Loucy (cell line): ENCODE measurements at regions not wholly inside any gene's neighbourhood (a gene's known extent, or its start where the extent isn't known, plus 50 kb on each side); places are given as distances from the start of the nearest gene placed in this dataset.
A peak's percentile ranks its signal among the peaks of the same experiment; 100 is the strongest.

Experiments used
- H2AFZ ChIP-seq: fragments of 200-600 bp; sonication (generic); 2 replicates; pipeline ENCODE4 v1.6.0; 2016; ENCODE audit warnings: antibody characterized with exemption, mild to moderate bottlenecking, low read length, moderate library complexity
- H3F3A ChIP-seq: fragments of 200-600 bp; 2 replicates; pipeline ENCODE4 v1.6.0; 2016; ENCODE audit warnings: antibody characterized with exemption, low read depth, mild to moderate bottlenecking
- H3K27me3 ChIP-seq: fragments of 200-600 bp; sonication (generic); 2 replicates; pipeline ENCODE4 v1.6.1; 2014; ENCODE audit warnings: low read length, mild to moderate bottlenecking; ENCODE audit not compliant: insufficient read depth, poor library complexity, severe bottlenecking
- H3K36me3 ChIP-seq: fragments of 200-600 bp; sonication (generic); 2 replicates; pipeline ENCODE4 v1.6.1; 2016; ENCODE audit warnings: low read length; ENCODE audit not compliant: insufficient read depth
- H3K4me1 ChIP-seq: fragments of 200-600 bp; sonication (generic); 2 replicates; pipeline ENCODE4 v1.5.1; 2014; ENCODE audit warnings: low read length, mild to moderate bottlenecking; ENCODE audit not compliant: insufficient read depth, poor library complexity, severe bottlenecking
- H3K4me2 ChIP-seq: fragments of 200-600 bp; sonication (generic); 2 replicates; pipeline ENCODE4 v1.6.0; 2014; ENCODE audit warnings: antibody characterized with exemption, low read length, low read depth, mild to moderate bottlenecking; ENCODE audit not compliant: poor library complexity, severe bottlenecking
- H3K4me3 ChIP-seq: fragments of 200-600 bp; sonication (generic); 2 replicates; pipeline ENCODE4 v1.5.1; 2014; ENCODE audit warnings: low read length, mild to moderate bottlenecking, mixed read lengths; ENCODE audit not compliant: poor library complexity, severe bottlenecking
- H3K79me2 ChIP-seq: fragments of 200-600 bp; sonication (generic); 2 replicates; pipeline ENCODE4 v1.6.1; 2014; ENCODE audit warnings: low read length; ENCODE audit not compliant: insufficient read depth
- H3K9ac ChIP-seq: fragments of 200-600 bp; sonication (generic); 2 replicates; pipeline ENCODE4 v1.6.0; 2014; ENCODE audit warnings: mild to moderate bottlenecking, low read depth, low read length, moderate library complexity; ENCODE audit not compliant: poor library complexity, severe bottlenecking
- H3K9me2 ChIP-seq: fragments of 200-600 bp; sonication (generic); replicated peaks from 2 replicates; pipeline ENCODE4 v1.6.1; 2016; ENCODE audit warnings: low read depth, low read length, mixed read lengths
- H3K9me3 ChIP-seq: fragments of 200-600 bp; sonication (generic); 2 replicates; pipeline ENCODE4 v1.6.1; 2014; ENCODE audit warnings: mild to moderate bottlenecking, antibody characterized with exemption, low read length, low read depth; ENCODE audit not compliant: insufficient read depth
- H4K20me1 ChIP-seq: fragments of 200-600 bp; sonication (generic); 2 replicates; pipeline ENCODE4 v1.6.0; 2014; ENCODE audit warnings: antibody characterized with exemption, low read length, mild to moderate bottlenecking; ENCODE audit not compliant: insufficient read depth, poor library complexity, severe bottlenecking
- EZH2phosphoT487 ChIP-seq: fragments of 200-600 bp; IDR thresholded peaks from 2 replicates; pipeline ENCODE4 v1.6.1; 2018; ENCODE audit warnings: antibody characterized with exemption, mild to moderate bottlenecking, moderate library complexity, borderline replicate concordance
- TF ChIP-seq, protein P1 (sequence below): fragments of 200-600 bp; sonication (generic); conservative IDR thresholded peaks from 2 replicates; pipeline ENCODE4 v1.5.1; 2014; ENCODE audit warnings: mild to moderate bottlenecking, antibody characterized with exemption, low read length

DNA sequence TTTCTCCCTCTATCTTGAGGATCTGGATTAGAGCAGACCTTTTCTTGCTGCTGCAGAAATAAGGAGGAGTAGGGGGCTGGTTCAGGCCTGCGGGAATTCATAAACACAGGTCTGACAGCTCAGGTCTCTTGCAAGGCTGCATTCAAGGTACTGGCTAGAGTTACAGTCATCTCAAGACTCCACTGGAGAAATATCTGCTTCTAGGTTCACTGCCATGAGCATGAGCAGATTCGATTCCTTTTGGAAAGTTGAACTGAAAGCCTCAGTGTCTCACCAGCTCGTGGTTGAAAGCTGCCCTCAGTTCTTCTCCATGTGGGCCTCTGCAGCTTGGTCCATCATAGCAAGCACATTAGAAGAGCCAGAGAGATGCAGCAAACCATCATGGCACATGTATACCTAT, 124.4 kb upstream of the SETBP1 start:
- Histone ChIP-seq H3K79me2 (no peaks in the 10 kb centered on the region), H3K36me3 (no peaks in the 10 kb centered on the region), H2AFZ (peak overlapping the region; percentile 32; the same call in 1 of the 2 replicates), H3K4me3 (no peak overlapping the region), H3K4me2 (no peak overlapping the region), H3K9ac (no peak overlapping the region), H4K20me1 (no peaks in the 10 kb centered on the region), H3K9me2 (no peaks in the 10 kb centered on the region), H3F3A (no peaks in the 10 kb centered on the region), H3K4me1 (no peaks in the 10 kb centered on the region), H3K27me3 (no peaks in the 10 kb centered on the region), H3K9me3 (no peaks in the 10 kb centered on the region)
- TF ChIP-seq EZH2phosphoT487: no peak
- TF ChIP-seq, protein P1, sequence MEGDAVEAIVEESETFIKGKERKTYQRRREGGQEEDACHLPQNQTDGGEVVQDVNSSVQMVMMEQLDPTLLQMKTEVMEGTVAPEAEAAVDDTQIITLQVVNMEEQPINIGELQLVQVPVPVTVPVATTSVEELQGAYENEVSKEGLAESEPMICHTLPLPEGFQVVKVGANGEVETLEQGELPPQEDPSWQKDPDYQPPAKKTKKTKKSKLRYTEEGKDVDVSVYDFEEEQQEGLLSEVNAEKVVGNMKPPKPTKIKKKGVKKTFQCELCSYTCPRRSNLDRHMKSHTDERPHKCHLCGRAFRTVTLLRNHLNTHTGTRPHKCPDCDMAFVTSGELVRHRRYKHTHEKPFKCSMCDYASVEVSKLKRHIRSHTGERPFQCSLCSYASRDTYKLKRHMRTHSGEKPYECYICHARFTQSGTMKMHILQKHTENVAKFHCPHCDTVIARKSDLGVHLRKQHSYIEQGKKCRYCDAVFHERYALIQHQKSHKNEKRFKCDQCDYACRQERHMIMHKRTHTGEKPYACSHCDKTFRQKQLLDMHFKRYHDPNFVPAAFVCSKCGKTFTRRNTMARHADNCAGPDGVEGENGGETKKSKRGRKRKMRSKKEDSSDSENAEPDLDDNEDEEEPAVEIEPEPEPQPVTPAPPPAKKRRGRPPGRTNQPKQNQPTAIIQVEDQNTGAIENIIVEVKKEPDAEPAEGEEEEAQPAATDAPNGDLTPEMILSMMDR: no peak

DNA sequence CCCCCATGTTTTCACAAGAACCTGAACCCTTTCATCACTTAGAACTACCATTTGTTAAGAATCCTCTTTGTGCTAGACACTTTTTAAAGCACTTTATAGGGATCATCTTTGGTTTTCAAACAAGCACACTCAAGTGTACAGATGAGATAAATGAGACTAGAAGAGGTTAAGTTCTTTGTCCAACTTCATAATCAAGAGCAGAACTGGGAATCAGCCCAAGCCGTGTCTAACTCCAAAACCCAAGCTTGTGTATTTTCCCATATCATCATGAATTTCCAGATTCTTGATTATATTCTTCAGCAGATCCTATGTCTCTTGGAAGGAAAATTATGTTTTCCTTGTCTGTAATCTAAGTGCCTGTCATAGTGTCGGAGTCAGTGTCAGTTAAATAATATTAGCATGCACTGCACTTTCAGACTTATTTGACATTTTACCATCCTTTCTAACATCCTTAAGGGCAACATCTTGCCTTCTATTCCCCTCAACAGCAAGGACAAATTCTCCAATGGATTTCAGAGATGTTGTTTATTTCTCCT, 123.0 kb upstream of the SETBP1 start:
- H3K36me3 ChIP-seq: no peaks in the 10 kb centered on the region
- H3K9me3 ChIP-seq: no peaks in the 10 kb centered on the region
- TF ChIP-seq, protein P1: no peak
- TF ChIP-seq EZH2phosphoT487: no peak
- H3K79me2 ChIP-seq: no peaks in the 10 kb centered on the region
- H4K20me1 ChIP-seq: no peaks in the 10 kb centered on the region
- H3K4me2 ChIP-seq: no peak overlapping the region
- no peaks in the 10 kb centered on the region for H3K27me3 ChIP-seq
- H3K4me3 ChIP-seq: no peak overlapping the region
- no peaks in the 10 kb centered on the region for H3K4me1 ChIP-seq
- no peaks in the 10 kb centered on the region for H3F3A ChIP-seq
- no peak overlapping the region for H2AFZ ChIP-seq
- no peak overlapping the region for H3K9ac ChIP-seq
- no peaks in the 10 kb centered on the region for H3K9me2 ChIP-seq

DNA sequence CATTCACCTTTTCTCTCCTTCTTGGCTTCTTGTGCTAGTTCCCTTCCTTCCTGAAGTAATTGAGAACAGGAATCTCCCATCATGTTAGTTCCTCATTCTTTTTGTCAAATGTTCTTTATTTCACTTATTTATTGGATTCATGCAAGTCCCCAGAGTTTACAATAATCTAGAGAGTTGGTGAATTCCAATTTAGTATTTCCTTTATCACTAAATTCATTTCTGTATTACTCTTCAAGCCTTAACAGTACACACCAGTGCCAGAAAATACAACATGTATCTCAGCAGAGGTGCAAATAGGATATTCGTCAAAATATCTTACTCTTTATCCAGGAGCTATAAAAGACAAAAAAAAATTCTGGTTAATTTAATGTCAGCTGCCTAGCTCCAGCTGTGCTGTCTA, 121.9 kb upstream of the SETBP1 start:
- H3K9ac ChIP-seq: no peak overlapping the region
- no peaks in the 10 kb centered on the region for H3K36me3 ChIP-seq
- peaks cover 7% of the 10 kb centered on the region for H3K4me1 ChIP-seq
- no peaks in the 10 kb centered on the region for H3K9me2 ChIP-seq
- no peaks in the 10 kb centered on the region for H4K20me1 ChIP-seq
- no peaks in the 10 kb centered on the region for H3F3A ChIP-seq
- no peaks in the 10 kb centered on the region for H3K9me3 ChIP-seq
- H2AFZ ChIP-seq: no peak overlapping the region
- TF ChIP-seq EZH2phosphoT487: no peak
- H3K4me3 ChIP-seq: no peak overlapping the region
- no peak overlapping the region for H3K4me2 ChIP-seq
- H3K79me2 ChIP-seq: no peaks in the 10 kb centered on the region
- no peaks in the 10 kb centered on the region for H3K27me3 ChIP-seq

DNA sequence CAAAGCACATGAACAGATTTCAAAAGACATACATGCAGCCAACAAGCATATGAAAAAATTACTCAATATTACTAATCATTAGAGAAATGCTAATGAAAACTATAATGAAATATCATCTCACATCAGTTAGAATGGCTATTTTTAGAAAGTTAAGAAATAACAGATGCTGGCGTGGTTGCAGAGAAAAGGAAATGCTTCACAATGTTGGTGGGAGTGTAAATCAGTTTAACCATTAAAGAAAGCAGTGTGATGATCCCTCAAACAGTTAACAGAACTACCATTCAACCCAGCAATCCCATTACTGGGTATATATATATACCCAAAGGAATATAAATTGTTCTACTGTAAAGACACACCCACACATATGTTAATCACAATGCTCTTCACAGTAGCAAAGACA, 117.7 kb upstream of the SETBP1 start:
- H3F3A ChIP-seq: no peaks in the 10 kb centered on the region
- H3K79me2 ChIP-seq: no peaks in the 10 kb centered on the region
- no peaks in the 10 kb centered on the region for H3K27me3 ChIP-seq
- H4K20me1 ChIP-seq: no peaks in the 10 kb centered on the region
- no peak for TF ChIP-seq EZH2phosphoT487
- TF ChIP-seq, protein P1: no peak
- H2AFZ ChIP-seq: no peak overlapping the region
- H3K9ac ChIP-seq: no peak overlapping the region
- no peaks in the 10 kb centered on the region for H3K9me2 ChIP-seq
- no peak overlapping the region for H3K4me2 ChIP-seq
- no peaks in the 10 kb centered on the region for H3K36me3 ChIP-seq
- H3K4me1 ChIP-seq: peaks cover 7% of the 10 kb centered on the region
- H3K4me3 ChIP-seq: no peak overlapping the region
- no peaks in the 10 kb centered on the region for H3K9me3 ChIP-seq
